NCI-H146 (cell line): ENCODE measurements at regions not wholly inside any gene's neighbourhood (a gene's known extent, or its start where the extent isn't known, plus 50 kb on each side); places are given as distances from the start of the nearest gene placed in this dataset.
"Not testable (repeated sequence)": the region's sequence is repeated elsewhere in the genome, so short reads cannot be mapped to it uniquely, and the experiment has no call there.

ENCODE experiments used
- DNase-seq: peaks from one replicate; lab custom pipeline; 2025; lab: John Stamatoyannopoulos, UW

- DNase-seq, result no peak
Observed at GRCh38 chr1:5634893-5635292, 357.3 kb downstream of the NPHP4 start.

GRCh38 chr1:5632814-5633213 lies 359.4 kb downstream of the NPHP4 start:
- no peak for DNase-seq

GRCh38 chr1:5632224-5632623 lies 360.0 kb downstream of the NPHP4 start:
- DNase-seq, result no peak

GRCh38 chr1:5628416-5628815 lies 363.8 kb downstream of the NPHP4 start:
- DNase-seq, result no peak

- no peak for DNase-seq
Observed at GRCh38 chr1:5623399-5623798, 368.8 kb downstream of the NPHP4 start.

- DNase-seq, result no peak
Observed at GRCh38 chr1:5622412-5622811, 369.8 kb downstream of the NPHP4 start.

- DNase-seq, result no peak
Observed at GRCh38 chr1:5621692-5622091, 370.5 kb downstream of the NPHP4 start.

- no peak for DNase-seq
Observed at GRCh38 chr1:5620997-5621396, 371.2 kb downstream of the NPHP4 start.

- DNase-seq, result no peak
Observed at GRCh38 chr1:5620418-5620817, 371.8 kb downstream of the NPHP4 start.

GRCh38 chr1:5619469-5619868 lies 372.8 kb downstream of the NPHP4 start:
- DNase-seq, result no peak

GRCh38 chr1:5617546-5617945 lies 374.7 kb downstream of the NPHP4 start:
- no peak for DNase-seq

- no peak for DNase-seq
Observed at GRCh38 chr1:5617179-5617520, 375.1 kb downstream of the NPHP4 start.

- DNase-seq, result no peak
Observed at GRCh38 chr1:5616366-5617178, 375.7 kb downstream of the NPHP4 start.

GRCh38 chr1:5615076-5615475 lies 377.1 kb downstream of the NPHP4 start:
- DNase-seq, result no peak

GRCh38 chr1:5613900-5614299 lies 378.3 kb downstream of the NPHP4 start:
- no peak for DNase-seq

- DNase-seq, result no peak
Observed at GRCh38 chr1:5611851-5612250, 380.4 kb downstream of the NPHP4 start.

GRCh38 chr1:5611431-5611830 lies 380.8 kb downstream of the NPHP4 start:
- DNase-seq, result no peak

- DNase-seq, result no peak
Observed at GRCh38 chr1:5610432-5610831, 381.8 kb downstream of the NPHP4 start.

- DNase-seq, result no peak
Observed at GRCh38 chr1:5603353-5604104, 388.7 kb downstream of the NPHP4 start.

- DNase-seq, result not testable (repeated sequence)
Observed at GRCh38 chr1:5602718-5603117, 389.5 kb downstream of the NPHP4 start.

GRCh38 chr1:5601516-5601915 lies 390.7 kb downstream of the NPHP4 start:
- no peak for DNase-seq

- DNase-seq, result no peak
Observed at GRCh38 chr1:5599541-5599940, 392.7 kb downstream of the NPHP4 start.

- DNase-seq, result no peak
Observed at GRCh38 chr1:5598824-5599395, 393.3 kb downstream of the NPHP4 start.
